Ascending aorta (tissue), 2 donors: ENCODE measurements at regions not wholly inside any gene's neighbourhood (a gene's known extent, or its start where the extent isn't known, plus 50 kb on each side); places are given as distances from the start of the nearest gene placed in this dataset.

Experiments used
- DNase-seq, 2 donors: peaks; one replicate each; pipeline ENCODE4 v3.0.0-alpha.2; 2019; ENCODE audit warnings: low spot score in 2 of 2
- H3K27ac ChIP-seq, 2 donors: fragments of 200-600 bp; sonication (generic); one replicate each; pipeline ENCODE4 v1.5.1; 2016 to 2017; ENCODE audit warnings: mild to moderate bottlenecking in 1 of 2
- H3K27me3 ChIP-seq: fragments of 200-600 bp; sonication (generic); one replicate; pipeline ENCODE4 v1.5.1; 2017
- H3K36me3 ChIP-seq, 2 donors: fragments of 200-600 bp; sonication (generic); one replicate each; pipeline ENCODE4 v1.5.1; 2016
- H3K4me1 ChIP-seq, 2 donors: fragments of 200-600 bp; sonication (generic); one replicate each; pipeline ENCODE4 v1.5.1; 2016 to 2017; ENCODE audit warnings: mild to moderate bottlenecking in 1 of 2
- H3K4me3 ChIP-seq, 2 donors: fragments of 200-600 bp; sonication (generic); one replicate each; pipeline ENCODE4 v1.5.1; 2016 to 2017; ENCODE audit warnings: mild to moderate bottlenecking in 1 of 2
- H3K9me3 ChIP-seq, 2 donors: fragments of 200-600 bp; sonication (generic); one replicate each; pipeline ENCODE4 v1.5.1; 2016
- intact Hi-C: fragments of 100-400 bp; cut with DNase I; formaldehyde crosslinking; loops from one replicate; pipeline ENCODE4 v1.15.1; 2023
- TF ChIP-seq, protein P1 (sequence below), 3 experiments: fragments of 200-600 bp in 2 of 3; fragments of 450-650 bp in 1 of 3; sonication (generic) in 2 of 3; IDR thresholded peaks; one replicate each; pipeline ENCODE4 v1.5.1; 2016 to 2019; ENCODE audit warnings: antibody characterized with exemption in 3 of 3, mild to moderate bottlenecking in 1 of 3, moderate library complexity in 1 of 3

DNA sequence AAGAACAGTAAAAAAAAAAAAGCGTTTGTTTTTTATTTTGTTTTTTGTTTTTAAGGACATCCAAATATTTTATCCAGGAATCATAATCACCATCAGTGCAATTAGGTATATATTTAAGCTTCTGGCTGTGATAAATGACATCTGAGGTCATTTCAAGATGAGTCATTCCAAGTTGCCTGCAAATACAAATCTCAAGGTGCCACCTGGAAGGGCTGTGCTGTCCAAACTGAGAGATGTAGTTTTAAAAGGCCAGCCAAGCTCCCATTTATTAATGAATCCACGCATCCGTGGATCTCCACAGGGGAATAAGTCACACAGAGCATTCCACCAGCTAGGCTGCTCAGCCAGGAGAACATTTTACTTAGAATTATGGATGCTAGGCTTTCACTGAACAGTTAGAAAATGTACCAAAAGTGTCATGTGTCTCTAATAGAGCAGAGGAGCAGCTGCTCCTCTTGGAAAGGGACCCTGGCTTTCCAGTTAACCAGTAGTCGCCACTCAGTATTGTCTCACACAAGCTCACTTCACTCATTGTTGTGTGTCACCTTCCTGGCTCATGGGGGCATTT is 1151.4 kb upstream of the TMEM132C start:
- TF ChIP-seq, protein P1, sequence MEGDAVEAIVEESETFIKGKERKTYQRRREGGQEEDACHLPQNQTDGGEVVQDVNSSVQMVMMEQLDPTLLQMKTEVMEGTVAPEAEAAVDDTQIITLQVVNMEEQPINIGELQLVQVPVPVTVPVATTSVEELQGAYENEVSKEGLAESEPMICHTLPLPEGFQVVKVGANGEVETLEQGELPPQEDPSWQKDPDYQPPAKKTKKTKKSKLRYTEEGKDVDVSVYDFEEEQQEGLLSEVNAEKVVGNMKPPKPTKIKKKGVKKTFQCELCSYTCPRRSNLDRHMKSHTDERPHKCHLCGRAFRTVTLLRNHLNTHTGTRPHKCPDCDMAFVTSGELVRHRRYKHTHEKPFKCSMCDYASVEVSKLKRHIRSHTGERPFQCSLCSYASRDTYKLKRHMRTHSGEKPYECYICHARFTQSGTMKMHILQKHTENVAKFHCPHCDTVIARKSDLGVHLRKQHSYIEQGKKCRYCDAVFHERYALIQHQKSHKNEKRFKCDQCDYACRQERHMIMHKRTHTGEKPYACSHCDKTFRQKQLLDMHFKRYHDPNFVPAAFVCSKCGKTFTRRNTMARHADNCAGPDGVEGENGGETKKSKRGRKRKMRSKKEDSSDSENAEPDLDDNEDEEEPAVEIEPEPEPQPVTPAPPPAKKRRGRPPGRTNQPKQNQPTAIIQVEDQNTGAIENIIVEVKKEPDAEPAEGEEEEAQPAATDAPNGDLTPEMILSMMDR (IDR thresholded peaks at IDR 0.05) = no peak
- Histone ChIP-seq H3K4me3 (no peak overlapping the region), H3K9me3 (no peaks in the 10 kb centered on the region), H3K27me3 (no peaks in the 10 kb centered on the region), H3K36me3 (no peaks in the 10 kb centered on the region), H3K4me1 (no peaks in the 10 kb centered on the region), H3K27ac (no peak overlapping the region)
- DNase-seq = no peak
- intact Hi-C loops = no loop called here

DNA sequence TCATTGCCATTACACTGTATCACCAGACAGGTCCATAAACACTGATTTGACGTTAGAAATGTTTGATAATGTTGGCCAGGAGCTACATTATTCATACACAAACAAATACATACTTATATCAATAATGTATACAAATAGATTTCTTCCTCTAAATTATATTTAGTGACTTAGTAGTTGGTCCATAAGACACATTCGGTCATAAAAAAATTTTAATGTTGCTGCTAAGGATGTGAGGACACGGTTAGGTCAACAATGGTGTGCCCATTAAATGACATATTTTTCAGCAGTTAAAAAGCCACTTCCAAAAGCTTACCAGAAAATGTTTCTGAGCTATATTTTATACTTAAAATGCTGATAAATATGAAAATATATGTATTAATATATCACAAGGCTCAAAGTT is 1148.7 kb upstream of the TMEM132C start:
- Histone ChIP-seq H3K4me3 (no peak overlapping the region), H3K9me3 (no peaks in the 10 kb centered on the region), H3K36me3 (no peaks in the 10 kb centered on the region), H3K4me1 (no peaks in the 10 kb centered on the region), H3K27ac (no peak overlapping the region), H3K27me3 (no peaks in the 10 kb centered on the region)
- TF ChIP-seq, protein P1 (IDR thresholded peaks at IDR 0.05) = no peak
- DNase-seq = no peak
- intact Hi-C loops = no loop called here

DNA sequence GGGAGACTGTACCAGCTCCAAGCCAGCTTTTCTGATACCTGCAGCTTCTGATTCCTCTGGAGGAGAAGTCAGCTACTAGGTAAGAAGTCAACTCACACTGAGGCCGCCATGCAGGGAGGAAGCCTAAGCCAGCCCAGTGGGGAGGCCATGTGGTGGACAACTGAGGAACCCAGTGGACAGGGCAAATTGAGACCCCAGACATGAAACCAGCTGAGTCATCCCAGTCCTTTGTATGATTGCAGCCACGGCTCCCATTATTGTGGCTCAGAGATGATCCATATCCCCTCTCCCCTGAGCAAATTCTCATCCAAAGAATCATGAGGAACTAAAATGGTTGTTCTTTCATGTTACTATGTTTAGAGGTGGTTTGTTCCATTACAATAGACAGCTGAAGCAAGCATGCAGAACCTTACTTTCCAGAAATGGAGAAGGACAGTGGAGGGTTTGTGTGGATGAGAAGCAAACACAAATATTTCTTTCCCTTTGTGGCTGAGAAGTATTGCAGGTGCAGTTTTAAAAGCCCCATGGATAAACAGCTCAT is 1147.3 kb upstream of the TMEM132C start:
- Histone ChIP-seq H3K27me3 (no peaks in the 10 kb centered on the region), H3K4me3 (no peak overlapping the region), H3K4me1 (no peaks in the 10 kb centered on the region), H3K36me3 (no peaks in the 10 kb centered on the region), H3K27ac (no peak overlapping the region), H3K9me3 (no peaks in the 10 kb centered on the region)
- intact Hi-C loops = no loop called here
- TF ChIP-seq, protein P1 (IDR thresholded peaks at IDR 0.05) = no peak
- DNase-seq = no peak

DNA sequence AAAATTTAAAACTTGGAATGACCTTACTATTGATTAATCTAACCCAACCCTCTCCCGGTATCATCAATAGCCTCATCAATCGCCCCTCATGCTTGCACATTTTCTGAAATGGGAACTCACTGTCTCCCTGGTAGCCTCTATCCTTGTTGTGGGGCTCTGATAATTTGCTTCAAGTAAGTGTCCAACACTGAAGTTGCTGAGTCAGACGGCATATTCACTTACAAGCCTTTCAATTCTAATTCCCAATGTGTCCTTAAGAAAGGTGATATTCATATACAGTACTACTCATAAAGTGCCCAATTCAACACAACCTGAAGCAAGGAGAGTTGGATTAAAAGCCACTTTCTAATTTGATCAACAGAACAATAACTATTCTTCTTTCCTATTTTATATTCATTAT is 1146.1 kb upstream of the TMEM132C start:
- Histone ChIP-seq H3K36me3 (no peaks in the 10 kb centered on the region), H3K27me3 (no peaks in the 10 kb centered on the region), H3K9me3 (no peaks in the 10 kb centered on the region), H3K4me3 (no peak overlapping the region), H3K4me1 (no peaks in the 10 kb centered on the region), H3K27ac (no peak overlapping the region)
- no peak for DNase-seq
- TF ChIP-seq, protein P1 (IDR thresholded peaks at IDR 0.05) = no peak
- intact Hi-C loops = no loop called here

DNA sequence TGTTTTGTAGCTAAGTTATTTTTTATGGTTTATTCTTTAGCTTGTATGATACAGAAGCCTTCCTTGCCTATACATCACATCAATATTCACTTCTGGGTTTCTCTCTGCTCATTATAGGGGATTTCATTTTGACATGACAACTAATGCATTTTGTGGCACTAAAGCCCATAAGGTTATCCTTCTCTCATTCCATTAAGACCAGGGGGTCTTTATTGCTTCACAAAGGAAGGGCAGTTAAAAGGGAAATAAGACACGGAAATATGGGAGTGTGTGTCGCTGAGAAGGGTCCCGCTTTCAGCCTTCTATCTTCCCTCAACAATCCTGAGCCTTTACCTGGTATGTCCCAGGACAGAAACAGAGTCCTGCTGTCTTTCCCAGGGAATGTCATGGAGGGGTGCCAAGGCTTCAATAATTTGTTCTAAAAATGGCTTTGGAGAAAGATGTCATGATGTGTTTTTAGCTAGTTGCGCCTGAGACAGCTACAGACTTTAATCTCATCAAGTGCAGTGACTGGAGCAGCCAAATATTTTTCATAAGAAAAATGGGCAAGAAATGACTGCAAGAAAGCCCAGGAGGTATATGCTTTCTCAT is 1145.4 kb upstream of the TMEM132C start:
- intact Hi-C loops = no loop called here
- TF ChIP-seq, protein P1 (IDR thresholded peaks at IDR 0.05) = no peak

More for the DNA sequence above, 1145.4 kb upstream of the TMEM132C start:
- no peak for DNase-seq
- H3K9me3 ChIP-seq = no peaks in the 10 kb centered on the region
- no peaks in the 10 kb centered on the region for H3K36me3 ChIP-seq
- no peaks in the 10 kb centered on the region for H3K4me1 ChIP-seq
- no peak overlapping the region for H3K27ac ChIP-seq
- no peak overlapping the region for H3K4me3 ChIP-seq
- H3K27me3 ChIP-seq = no peaks in the 10 kb centered on the region
